ENCODE measurements at regions not wholly inside any gene's neighbourhood (a gene's known extent, or its start where the extent isn't known, plus 50 kb on each side); places are given as distances from the start of the nearest gene placed in this dataset.

DNA sequence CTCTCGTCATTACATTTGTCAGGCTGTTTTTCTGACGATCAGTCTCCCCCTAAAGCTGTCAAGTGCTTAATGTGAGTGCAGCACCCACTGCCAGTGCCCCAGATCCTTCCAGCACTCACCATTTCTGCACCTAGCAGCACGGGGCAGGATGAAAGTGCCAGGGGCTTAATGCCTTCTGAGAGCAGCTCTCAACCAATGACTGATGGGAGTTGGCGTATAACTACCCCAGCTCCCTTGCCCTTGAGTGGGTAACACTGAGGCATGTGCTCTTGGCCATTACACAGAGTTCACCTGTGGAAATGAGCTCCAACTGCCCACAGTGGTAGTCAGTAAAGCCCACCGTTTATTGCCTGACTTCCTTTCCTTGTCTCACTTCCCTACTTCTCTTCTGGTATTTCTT lies 226.2 kb upstream of the BCOR start:
- Histone ChIP-seq H3K4me3 (ENCODE audit: low read length) (no peak overlapping the region), H3K36me3 (ENCODE audit: insufficient read depth, low read length) (no peaks in the 10 kb centered on the region), H2AFZ (ENCODE audit: low read depth, low read length) (no peak overlapping the region), H3K4me1 (ENCODE audit: insufficient read depth, low read length) (no peaks in the 10 kb centered on the region), H3K9me3 (ENCODE audit: low read length) (no peaks in the 10 kb centered on the region), H3K27me3 (ENCODE audit: insufficient read depth, low read length) (peaks cover 3% of the 10 kb centered on the region)

DNA sequence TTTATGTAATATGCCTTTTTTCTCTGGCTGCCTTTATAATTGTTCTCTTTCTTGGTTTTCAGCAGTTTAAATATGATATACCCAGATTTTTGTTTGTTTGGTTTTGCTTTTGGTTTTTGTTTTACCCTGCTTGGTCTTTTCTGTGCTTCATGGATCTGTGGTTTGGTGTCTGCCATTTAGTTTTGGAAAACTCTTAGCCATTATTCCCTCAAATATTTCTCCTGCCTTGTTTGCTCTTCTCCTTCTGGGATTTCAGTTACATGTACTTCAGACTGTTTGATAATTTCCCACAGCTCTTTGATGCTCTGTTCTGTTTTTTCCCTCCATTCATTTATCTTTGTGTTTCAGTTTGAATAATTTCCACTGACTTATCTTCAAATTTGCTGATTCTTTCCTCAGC lies 223.1 kb upstream of the BCOR start:
- Histone ChIP-seq H3K4me3 (ENCODE audit: low read length) (no peak overlapping the region), H3K36me3 (ENCODE audit: insufficient read depth, low read length) (no peaks in the 10 kb centered on the region), H3K27me3 (ENCODE audit: insufficient read depth, low read length) (no peaks in the 10 kb centered on the region), H3K9me3 (ENCODE audit: low read length) (peaks cover 3% of the 10 kb centered on the region), H2AFZ (ENCODE audit: low read depth, low read length) (no peak overlapping the region), H3K4me1 (ENCODE audit: insufficient read depth, low read length) (no peaks in the 10 kb centered on the region)

DNA sequence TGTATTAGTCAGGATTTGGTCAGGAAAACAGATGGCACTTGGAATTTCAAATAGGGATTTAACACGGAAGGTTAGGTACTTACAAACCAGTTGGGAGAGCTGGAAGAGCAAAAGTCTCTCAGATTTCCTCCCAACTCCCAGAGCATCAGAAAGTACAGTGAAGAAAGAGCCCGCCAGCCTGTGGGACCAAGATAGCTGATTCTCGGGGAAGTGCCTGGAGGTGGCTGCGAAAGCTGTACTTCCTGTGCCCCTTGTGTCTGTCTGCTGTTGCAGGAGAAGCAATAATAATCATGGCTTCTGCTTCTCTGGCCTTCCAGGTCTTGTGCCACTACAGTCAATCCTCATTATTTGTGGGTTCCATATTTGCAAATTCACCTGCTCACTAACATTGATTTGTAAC lies 221.0 kb upstream of the BCOR start:
- H3K4me1 ChIP-seq (ENCODE audit: insufficient read depth, low read length), result no peaks in the 10 kb centered on the region
- no peaks in the 10 kb centered on the region for H3K36me3 ChIP-seq (ENCODE audit: insufficient read depth, low read length)
- H2AFZ ChIP-seq (ENCODE audit: low read depth, low read length), result no peak overlapping the region
- H3K9me3 ChIP-seq (ENCODE audit: low read length), result peaks cover 3% of the 10 kb centered on the region
- H3K27me3 ChIP-seq (ENCODE audit: insufficient read depth, low read length), result no peaks in the 10 kb centered on the region
- H3K4me3 ChIP-seq (ENCODE audit: low read length), result no peak overlapping the region

DNA sequence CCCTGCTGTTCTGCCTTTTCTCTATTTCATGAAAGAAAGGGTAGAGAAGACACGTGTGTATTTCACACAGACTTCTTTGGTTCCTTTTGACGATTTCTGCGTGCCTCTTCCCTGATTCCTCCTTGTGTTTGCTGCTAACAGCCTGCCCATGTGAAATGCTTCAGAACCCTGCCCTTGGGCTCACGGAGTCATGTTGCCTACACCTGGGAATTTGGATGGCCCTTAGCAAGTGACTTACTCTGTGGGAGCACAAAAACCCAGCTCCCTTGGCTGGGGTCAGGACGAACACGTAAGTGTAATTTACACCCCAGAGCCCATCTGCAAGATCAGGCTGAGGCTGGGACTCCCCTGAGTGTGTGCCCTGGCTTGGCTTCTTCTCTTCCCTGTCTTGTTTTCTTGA lies 220.3 kb upstream of the BCOR start:
- no peaks in the 10 kb centered on the region for H3K27me3 ChIP-seq (ENCODE audit: insufficient read depth, low read length)
- no peak overlapping the region for H3K4me3 ChIP-seq (ENCODE audit: low read length)
- H3K36me3 ChIP-seq (ENCODE audit: insufficient read depth, low read length), result no peaks in the 10 kb centered on the region
- H3K9me3 ChIP-seq (ENCODE audit: low read length), result peaks cover 3% of the 10 kb centered on the region
- H2AFZ ChIP-seq (ENCODE audit: low read depth, low read length), result no peak overlapping the region
- no peaks in the 10 kb centered on the region for H3K4me1 ChIP-seq (ENCODE audit: insufficient read depth, low read length)

DNA sequence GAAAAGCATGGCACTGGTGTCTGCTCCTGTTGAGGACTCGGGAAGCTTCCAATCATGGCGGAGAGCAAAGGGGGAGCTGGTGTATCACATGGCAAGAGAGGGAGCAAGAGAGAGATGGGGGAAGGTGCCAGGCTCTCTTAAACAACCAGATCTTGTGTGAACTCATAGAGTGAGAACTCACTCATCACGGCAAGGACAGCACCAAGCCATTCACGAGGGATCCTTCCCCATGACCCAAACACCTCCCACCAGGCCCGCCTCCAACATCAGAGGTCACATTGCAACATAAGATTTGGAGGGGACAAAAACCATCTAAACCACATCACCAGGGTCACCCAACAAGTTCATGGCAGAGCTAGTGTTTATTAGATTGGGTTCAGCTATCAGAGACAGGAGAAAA lies 218.7 kb upstream of the BCOR start:
- H3K9me3 ChIP-seq (ENCODE audit: low read length), result peaks cover 3% of the 10 kb centered on the region
- H3K4me1 ChIP-seq (ENCODE audit: insufficient read depth, low read length), result no peaks in the 10 kb centered on the region
- H3K36me3 ChIP-seq (ENCODE audit: insufficient read depth, low read length), result no peaks in the 10 kb centered on the region
- H2AFZ ChIP-seq (ENCODE audit: low read depth, low read length), result no peak overlapping the region
- no peak overlapping the region for H3K4me3 ChIP-seq (ENCODE audit: low read length)
- H3K27me3 ChIP-seq (ENCODE audit: insufficient read depth, low read length), result no peaks in the 10 kb centered on the region

DNA sequence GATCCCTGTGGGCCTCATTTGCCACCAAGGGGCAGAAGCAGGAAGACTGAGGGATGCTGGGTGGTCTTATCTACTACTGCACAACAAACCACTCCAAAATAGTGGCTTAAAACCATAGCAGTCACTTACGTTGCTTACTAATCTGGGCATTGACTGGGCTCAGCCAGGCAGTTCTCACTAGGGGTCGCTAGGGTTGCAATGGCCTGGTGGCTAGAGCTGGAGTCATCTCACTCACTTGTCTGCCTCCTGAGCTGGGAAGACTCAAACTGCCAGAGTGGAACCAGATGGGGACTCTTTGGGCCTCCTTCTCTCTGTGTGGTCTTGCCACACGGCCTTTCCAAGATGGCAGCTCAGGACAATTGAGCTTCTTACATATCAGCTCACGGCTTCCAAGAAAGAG lies 216.3 kb upstream of the BCOR start:
- no peaks in the 10 kb centered on the region for H3K27me3 ChIP-seq (ENCODE audit: insufficient read depth, low read length)
- peaks cover 3% of the 10 kb centered on the region for H3K9me3 ChIP-seq (ENCODE audit: low read length)

DNA sequence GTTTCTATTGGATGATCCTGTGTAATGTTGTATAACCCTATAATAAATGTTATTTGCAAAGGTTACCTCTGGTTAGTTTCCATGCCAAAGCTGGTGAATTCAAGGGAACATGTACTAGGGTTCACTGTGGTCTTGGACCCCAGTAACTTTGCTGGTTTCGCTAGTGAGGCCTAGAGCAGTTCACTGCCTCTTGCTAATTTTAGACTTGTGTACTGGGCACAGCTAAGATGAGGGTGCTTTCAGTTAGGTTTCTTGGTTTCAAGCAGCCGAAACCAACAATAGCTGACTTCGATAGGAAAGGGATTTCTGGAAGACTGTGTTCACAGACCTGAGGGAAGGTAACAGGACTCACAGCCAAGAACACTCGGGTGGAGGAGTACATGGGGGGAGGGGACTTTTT lies 215.5 kb upstream of the BCOR start:
- no peaks in the 10 kb centered on the region for H3K36me3 ChIP-seq (ENCODE audit: insufficient read depth, low read length)
- peaks cover 3% of the 10 kb centered on the region for H3K9me3 ChIP-seq (ENCODE audit: low read length)
- H2AFZ ChIP-seq (ENCODE audit: low read depth, low read length), result no peak overlapping the region

More for the DNA sequence above, 216.3 kb upstream of the BCOR start:
- Histone ChIP-seq H3K4me3 (ENCODE audit: low read length) (no peak overlapping the region), H2AFZ (ENCODE audit: low read depth, low read length) (no peak overlapping the region), H3K36me3 (ENCODE audit: insufficient read depth, low read length) (no peaks in the 10 kb centered on the region), H3K4me1 (ENCODE audit: insufficient read depth, low read length) (no peaks in the 10 kb centered on the region)

DNA sequence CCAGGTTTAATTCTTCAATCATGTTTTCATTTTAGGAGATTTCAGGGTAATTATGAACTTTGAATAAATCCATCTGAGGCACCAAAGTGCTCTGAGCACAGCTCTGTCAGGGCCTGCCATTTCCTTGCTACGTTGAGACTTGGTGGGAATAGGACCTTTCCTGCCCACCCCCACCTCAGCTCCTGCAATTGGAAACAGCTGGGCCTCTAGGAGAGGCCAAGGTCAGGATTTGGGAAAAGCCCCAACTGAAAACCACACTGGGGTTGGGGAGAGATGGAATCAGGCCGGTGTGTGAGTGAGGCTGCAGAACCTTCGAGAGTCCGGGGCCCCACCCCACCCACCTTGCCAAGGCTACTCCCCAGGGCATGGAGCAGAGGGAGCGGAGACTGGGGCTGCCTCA lies 212.7 kb upstream of the BCOR start:
- H3K4me3 ChIP-seq (ENCODE audit: low read length), result no peak overlapping the region
- no peaks in the 10 kb centered on the region for H3K36me3 ChIP-seq (ENCODE audit: insufficient read depth, low read length)
- H3K4me1 ChIP-seq (ENCODE audit: insufficient read depth, low read length), result no peaks in the 10 kb centered on the region
- no peaks in the 10 kb centered on the region for H3K9me3 ChIP-seq (ENCODE audit: low read length)
- H2AFZ ChIP-seq (ENCODE audit: low read depth, low read length), result no peak overlapping the region
- no peaks in the 10 kb centered on the region for H3K27me3 ChIP-seq (ENCODE audit: insufficient read depth, low read length)

More for the DNA sequence above, 215.5 kb upstream of the BCOR start:
- no peak overlapping the region for H3K4me3 ChIP-seq (ENCODE audit: low read length)
- no peaks in the 10 kb centered on the region for H3K4me1 ChIP-seq (ENCODE audit: insufficient read depth, low read length)
- H3K27me3 ChIP-seq (ENCODE audit: insufficient read depth, low read length), result no peaks in the 10 kb centered on the region

DNA sequence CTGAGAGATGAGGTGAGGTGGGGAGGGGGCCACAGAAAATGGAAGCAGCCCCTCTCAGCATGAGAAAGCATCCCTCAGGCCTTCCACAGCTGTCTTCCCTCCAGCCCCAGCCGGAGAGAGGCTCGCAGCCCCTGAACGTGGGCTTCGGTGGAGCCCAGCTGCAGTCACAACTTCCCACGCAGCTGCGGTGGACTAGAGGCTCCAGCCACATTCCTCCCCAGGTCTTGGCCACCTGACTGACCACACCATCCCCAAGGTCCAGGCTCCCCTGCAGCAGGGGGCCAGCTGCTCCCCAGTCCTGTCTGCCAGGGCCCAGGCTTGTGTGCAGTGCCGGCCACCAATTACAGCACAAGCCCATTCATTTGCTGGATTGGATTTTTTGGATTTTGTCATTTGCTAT lies 212.3 kb upstream of the BCOR start:
- Histone ChIP-seq H3K4me1 (ENCODE audit: insufficient read depth, low read length) (no peaks in the 10 kb centered on the region), H3K4me3 (ENCODE audit: low read length) (no peak overlapping the region), H2AFZ (ENCODE audit: low read depth, low read length) (no peak overlapping the region), H3K9me3 (ENCODE audit: low read length) (no peaks in the 10 kb centered on the region), H3K36me3 (ENCODE audit: insufficient read depth, low read length) (no peaks in the 10 kb centered on the region), H3K27me3 (ENCODE audit: insufficient read depth, low read length) (no peaks in the 10 kb centered on the region)

DNA sequence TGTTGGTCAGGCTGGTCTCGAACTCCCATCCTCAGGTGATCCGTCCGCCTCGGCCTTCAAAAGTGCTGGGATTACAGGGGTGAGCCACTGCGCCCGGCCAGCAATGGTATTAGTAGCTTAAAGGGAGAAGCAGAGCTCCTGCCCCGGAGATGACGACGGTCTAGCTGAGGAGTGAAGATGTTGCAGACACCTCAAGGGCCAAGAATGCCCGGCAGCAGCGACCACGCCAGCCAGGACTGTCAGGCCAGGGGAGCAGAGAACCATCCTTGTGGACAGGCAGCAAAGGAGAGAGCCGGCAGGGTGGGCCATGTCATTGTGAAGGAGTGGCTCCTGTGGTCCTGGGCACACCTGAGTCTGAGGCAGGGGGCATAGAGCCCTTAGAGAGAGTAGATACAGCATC lies 210.1 kb upstream of the BCOR start:
- Histone ChIP-seq H3K27me3 (ENCODE audit: insufficient read depth, low read length) (no peaks in the 10 kb centered on the region), H3K36me3 (ENCODE audit: insufficient read depth, low read length) (no peaks in the 10 kb centered on the region), H3K4me1 (ENCODE audit: insufficient read depth, low read length) (no peaks in the 10 kb centered on the region), H3K9me3 (ENCODE audit: low read length) (no peaks in the 10 kb centered on the region), H3K4me3 (ENCODE audit: low read length) (no peak overlapping the region), H2AFZ (ENCODE audit: low read depth, low read length) (no peak overlapping the region)

DNA sequence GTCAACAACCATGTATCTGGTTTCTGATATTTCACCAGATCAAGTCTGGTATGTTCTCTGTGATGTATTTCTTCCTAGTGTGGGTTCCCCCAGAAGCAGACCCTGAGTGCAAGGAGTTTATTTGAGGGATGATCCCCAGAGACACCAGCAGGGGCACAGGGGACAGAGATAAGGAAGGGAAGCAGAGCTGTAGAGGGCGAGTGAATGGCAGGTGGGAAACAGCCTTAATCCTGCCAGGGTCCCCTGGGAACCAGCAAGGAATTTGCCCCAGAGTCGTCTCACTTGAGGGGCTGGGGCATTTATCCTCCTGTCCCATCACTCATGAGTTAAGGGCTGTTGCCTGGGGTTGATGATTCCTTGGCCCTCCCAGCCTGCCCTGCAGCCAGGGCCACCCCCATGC lies 206.4 kb upstream of the BCOR start:
- Histone ChIP-seq H3K4me3 (ENCODE audit: low read length) (no peak overlapping the region), H3K36me3 (ENCODE audit: insufficient read depth, low read length) (no peaks in the 10 kb centered on the region), H3K4me1 (ENCODE audit: insufficient read depth, low read length) (no peaks in the 10 kb centered on the region)

DNA sequence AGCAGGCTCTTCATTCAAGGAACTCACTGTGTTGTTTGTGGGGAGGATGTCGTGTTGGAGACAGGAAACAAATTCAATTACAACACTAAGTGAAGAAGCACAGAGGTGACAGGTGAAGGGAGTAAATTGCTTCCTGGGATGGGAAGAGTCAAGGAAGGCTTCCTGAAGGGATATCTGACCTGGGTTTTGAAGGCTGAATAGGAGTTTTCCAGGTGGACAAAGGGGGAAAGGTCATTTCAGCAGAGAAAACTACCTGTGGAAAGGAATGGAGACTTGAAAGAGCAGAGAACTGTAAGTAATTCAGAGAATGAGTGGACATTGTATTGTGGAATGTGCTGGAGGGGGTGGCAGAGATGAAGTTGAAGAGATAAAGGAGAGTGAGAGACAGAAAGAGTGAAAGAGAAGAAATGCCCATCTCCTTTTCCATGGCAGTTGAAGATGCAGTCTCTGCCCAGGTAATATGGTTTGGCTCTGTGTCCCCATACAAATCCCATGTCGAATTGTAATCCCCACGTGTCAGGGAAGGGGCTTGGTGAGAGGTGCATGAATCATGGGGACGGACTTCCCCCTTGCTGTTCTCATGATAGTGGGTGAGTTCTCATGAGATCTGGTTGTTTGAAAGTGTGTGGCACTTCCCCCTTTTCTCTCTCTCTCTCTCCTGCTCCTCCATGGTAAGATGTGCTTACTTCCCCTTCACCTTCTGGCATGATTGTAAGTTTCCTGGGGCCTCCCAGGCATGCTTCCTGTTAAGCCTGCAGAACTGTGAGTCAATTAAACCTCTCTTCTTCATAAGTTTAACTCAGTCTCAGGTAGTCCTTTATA lies 205.7 kb upstream of the BCOR start:
- no peak overlapping the region for H2AFZ ChIP-seq (ENCODE audit: low read depth, low read length)
- H3K4me3 ChIP-seq (ENCODE audit: low read length), result no peak overlapping the region
- H3K9me3 ChIP-seq (ENCODE audit: low read length), result no peaks in the 10 kb centered on the region
- no peaks in the 10 kb centered on the region for H3K4me1 ChIP-seq (ENCODE audit: insufficient read depth, low read length)
- H3K36me3 ChIP-seq (ENCODE audit: insufficient read depth, low read length), result no peaks in the 10 kb centered on the region
- no peaks in the 10 kb centered on the region for H3K27me3 ChIP-seq (ENCODE audit: insufficient read depth, low read length)

More for the DNA sequence above, 206.4 kb upstream of the BCOR start:
- no peak overlapping the region for H2AFZ ChIP-seq (ENCODE audit: low read depth, low read length)
- no peaks in the 10 kb centered on the region for H3K9me3 ChIP-seq (ENCODE audit: low read length)
- no peaks in the 10 kb centered on the region for H3K27me3 ChIP-seq (ENCODE audit: insufficient read depth, low read length)

DNA sequence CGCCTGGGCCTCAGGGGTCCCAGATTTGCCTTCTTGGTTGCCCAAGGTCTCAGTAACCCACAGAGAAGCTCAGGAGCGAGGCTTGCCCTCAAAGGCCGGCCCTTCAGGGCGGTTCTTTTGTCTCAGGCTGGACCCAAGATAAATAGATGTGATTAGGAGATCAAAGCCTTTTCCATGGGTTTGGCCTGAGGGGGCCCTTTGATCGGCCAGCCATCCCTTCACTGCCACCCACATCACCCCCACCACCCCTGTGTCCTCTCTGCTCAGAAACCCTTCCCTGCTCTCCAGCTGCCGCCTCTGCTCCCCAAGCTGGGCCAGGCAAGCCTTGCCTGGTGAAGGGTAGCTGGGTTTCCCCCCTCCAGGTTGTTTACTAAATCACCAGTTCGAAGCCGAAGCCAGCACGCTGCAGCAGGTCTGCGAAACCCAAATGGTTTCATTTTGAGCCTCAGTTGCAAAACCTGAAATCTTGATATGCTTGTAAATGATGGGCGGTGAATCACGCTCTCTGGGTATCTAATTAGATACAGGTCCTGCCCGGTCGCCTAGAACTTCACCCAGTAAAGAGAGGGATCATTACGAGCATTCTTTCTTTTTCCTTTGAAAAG lies 202.6 kb upstream of the BCOR start:
- no peaks in the 10 kb centered on the region for H3K9me3 ChIP-seq (ENCODE audit: low read length)
- H3K36me3 ChIP-seq (ENCODE audit: insufficient read depth, low read length), result no peaks in the 10 kb centered on the region
- H2AFZ ChIP-seq (ENCODE audit: low read depth, low read length), result no peak overlapping the region
- no peaks in the 10 kb centered on the region for H3K4me1 ChIP-seq (ENCODE audit: insufficient read depth, low read length)
- H3K27me3 ChIP-seq (ENCODE audit: insufficient read depth, low read length), result peaks cover 4% of the 10 kb centered on the region
- no peak overlapping the region for H3K4me3 ChIP-seq (ENCODE audit: low read length)

DNA sequence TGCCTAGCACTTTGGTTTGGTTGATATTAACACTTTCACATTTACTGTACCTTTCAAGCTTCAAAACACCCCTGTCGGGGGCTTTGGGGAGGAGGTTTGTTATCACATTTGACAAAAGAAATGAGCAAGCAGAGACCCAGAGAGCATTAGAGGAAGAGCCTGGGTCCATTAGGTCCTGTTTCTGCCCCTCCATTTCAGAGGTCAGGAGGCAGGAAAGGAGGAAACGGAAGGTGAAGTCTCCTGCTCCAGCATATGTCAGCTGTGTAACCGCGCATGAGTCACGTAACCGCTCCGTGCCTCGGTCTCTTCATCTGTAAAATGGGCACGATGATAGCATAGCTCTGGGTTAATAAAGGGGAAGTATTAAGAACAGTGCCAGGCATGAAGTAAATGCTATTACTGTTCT lies 201.9 kb upstream of the BCOR start:
- no peak overlapping the region for H3K4me3 ChIP-seq (ENCODE audit: low read length)
- H3K27me3 ChIP-seq (ENCODE audit: insufficient read depth, low read length), result peaks cover 4% of the 10 kb centered on the region
- no peaks in the 10 kb centered on the region for H3K4me1 ChIP-seq (ENCODE audit: insufficient read depth, low read length)
- H2AFZ ChIP-seq (ENCODE audit: low read depth, low read length), result no peak overlapping the region
- H3K9me3 ChIP-seq (ENCODE audit: low read length), result no peaks in the 10 kb centered on the region
- H3K36me3 ChIP-seq (ENCODE audit: insufficient read depth, low read length), result no peaks in the 10 kb centered on the region

Measured in neuron (in vitro differentiated cells).